ENCODE measurements at regions not wholly inside any gene's neighbourhood (a gene's known extent, or its start where the extent isn't known, plus 50 kb on each side); places are given as distances from the start of the nearest gene placed in this dataset.

DNA sequence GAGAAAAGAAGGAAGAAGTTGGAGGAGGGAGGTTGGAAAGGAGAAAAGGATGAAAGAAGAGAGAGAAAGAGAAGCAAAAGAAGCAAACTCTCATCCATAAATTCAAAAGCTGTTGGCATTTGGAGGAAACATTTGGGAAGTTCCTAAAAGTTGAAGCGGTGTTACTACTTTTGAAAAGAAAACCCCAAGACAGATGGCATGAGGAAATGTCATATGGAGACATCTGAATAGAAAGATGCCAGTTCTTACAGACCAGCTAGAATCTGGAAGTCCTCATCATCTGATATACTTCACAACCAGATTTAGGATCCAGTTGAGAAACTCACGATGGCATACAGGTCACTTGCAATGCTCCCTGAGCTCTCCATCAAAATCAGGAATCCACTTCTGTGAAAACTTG is 86.9 kb downstream of the RAP2A start:
- no peak for TF ChIP-seq POLR2A (IDR thresholded peaks at IDR 0.05)
- TF ChIP-seq POLR2AphosphoS5 (IDR thresholded peaks at IDR 0.05; ENCODE audit: insufficient read depth in 1 of 2, low read depth in 1 of 2): no peak

Data from vagina (tissue), 2 donors.